HepG2 (cell line): ENCODE measurements at regions not wholly inside any gene's neighbourhood (a gene's known extent, or its start where the extent isn't known, plus 50 kb on each side); places are given as distances from the start of the nearest gene placed in this dataset.

Source experiments
- ATAC-seq: fragments of 200-7000 bp; cut with Tn5 transposase; 3 replicates; pipeline ENCODE4 v1.9.1; 2020; ENCODE audit warnings: mild to moderate bottlenecking, moderate library complexity
- BruUV-seq: library from RNA; stranded (reverse); fragments of 400-500 nt; replicated peaks from 2 replicates; lab custom pipeline; 2021; lab: Mats Ljungman, UMichigan
- CTCF ChIA-PET: fragments of 300-600 bp; formaldehyde crosslinking; extraction: SDS; loops from one replicate; lab custom pipeline; 2021; ENCODE audit warnings: low total read pairs, inconsistent platforms, low intra/inter-chr PET ratio; lab: Yijun Ruan, JAX
- POLR2A ChIA-PET: fragments of 350-600 bp; sonication (Branson Sonifier 250); formaldehyde crosslinking; loops from one replicate; lab custom pipeline; 2020; ENCODE audit warnings: antibody characterized with exemption, inconsistent platforms; lab: Yijun Ruan, JAX
- DNase-seq: peaks from one replicate; pipeline ENCODE4 v3.0.0-alpha.2; 2015; ENCODE audit warnings: low spot score
- FAIRE-seq: peaks from 3 replicates; lab custom pipeline; 2011; peaks lifted over from hg19 to GRCh38; lab: Jason Lieb, UNC
- H2AFZ ChIP-seq: one replicate; pipeline ENCODE4 v1.6.1; 2011; ENCODE audit warnings: low read length, inconsistent platforms
- H3K27ac ChIP-seq: fragments of 300-600 bp; 3 replicates; pipeline ENCODE4 v1.8.0; 2011; ENCODE audit warnings: mixed run types, mild to moderate bottlenecking, mixed read lengths, low read length, inconsistent platforms; ENCODE audit not compliant: insufficient read depth; ENCODE audit errors: extremely low read length
- H3K27me3 ChIP-seq, 2 experiments: fragments of 200-600 bp in 1 of 2; 2 replicates in 1 of 2; 3 replicates in 1 of 2; pipeline versions ENCODE4 v1.6.0 to v1.8.0; 2011; ENCODE audit warnings: low read length in 2 of 2, mild to moderate bottlenecking in 2 of 2, moderate library complexity in 2 of 2, inconsistent platforms in 1 of 2; ENCODE audit not compliant: insufficient read depth in 2 of 2, control insufficient read depth in 1 of 2
- H3K36me3 ChIP-seq, 2 experiments: fragments of 200-600 bp in 1 of 2; replicated peaks in 1 of 2; 2 replicates in 1 of 2; 3 replicates in 1 of 2; pipeline versions ENCODE4 v1.5.1 to v1.8.0; 2011; ENCODE audit warnings: low read length in 2 of 2, inconsistent platforms in 1 of 2; ENCODE audit not compliant: insufficient read depth in 2 of 2, control insufficient read depth in 1 of 2
- H3K4me1 ChIP-seq: 2 replicates; pipeline ENCODE4 v1.5.1; 2012; ENCODE audit warnings: low read length, inconsistent platforms; ENCODE audit not compliant: insufficient read depth
- H3K4me2 ChIP-seq: 2 replicates; pipeline ENCODE4 v1.6.0; 2011; ENCODE audit warnings: low read depth, low read length, inconsistent platforms
- H3K4me3 ChIP-seq, 3 experiments: fragments of 200-600 bp in 1 of 3; sonication (generic), shearing (Covaris generic) in 1 of 3; replicated peaks in 1 of 3; 2 replicates each; pipeline ENCODE4 v1.5.1; 2011 to 2016; ENCODE audit warnings: low read length in 3 of 3, inconsistent platforms in 2 of 3, low read depth in 2 of 3, mild to moderate bottlenecking in 2 of 3, control low read depth in 1 of 3, mixed read lengths in 1 of 3; ENCODE audit not compliant: insufficient read depth in 1 of 3
- H3K79me2 ChIP-seq: one replicate; pipeline ENCODE4 v1.6.1; 2011; ENCODE audit warnings: low read length, inconsistent platforms; ENCODE audit not compliant: insufficient read depth
- H3K9ac ChIP-seq: 2 replicates; pipeline ENCODE4 v1.6.0; 2011; ENCODE audit warnings: mild to moderate bottlenecking, low read depth, low read length, inconsistent platforms; ENCODE audit not compliant: insufficient read depth
- H3K9me3 ChIP-seq: 2 replicates; pipeline ENCODE4 v1.5.1; 2012; ENCODE audit warnings: mild to moderate bottlenecking, low read length
- H4K20me1 ChIP-seq: 2 replicates; pipeline ENCODE4 v1.6.0; 2011; ENCODE audit warnings: inconsistent platforms, mild to moderate bottlenecking, low read length, moderate library complexity; ENCODE audit not compliant: insufficient read depth
- CTCF ChIP-seq: sonication (generic); formaldehyde crosslinking; IDR thresholded peaks from 2 replicates; pipeline ENCODE4 v1.5.0; 2020; ENCODE audit warnings: mild to moderate bottlenecking, missing genetic modification reagents, moderate library complexity
- E2F2 ChIP-seq: sonication (generic); formaldehyde crosslinking; IDR thresholded peaks from 2 replicates; pipeline ENCODE4 v1.4.0; 2020; ENCODE audit warnings: missing genetic modification reagents, borderline replicate concordance
- GTF3A ChIP-seq: sonication (generic); formaldehyde crosslinking; conservative IDR thresholded peaks from 2 replicates; pipeline ENCODE4 v1.4.0; 2020; ENCODE audit warnings: mild to moderate bottlenecking, missing genetic modification reagents
- RFXAP ChIP-seq: sonication (generic); formaldehyde crosslinking; IDR thresholded peaks from 2 replicates; pipeline ENCODE4 v1.4.0; 2020; ENCODE audit warnings: missing genetic modification reagents, borderline replicate concordance
- YEATS4 ChIP-seq: sonication (generic); formaldehyde crosslinking; IDR thresholded peaks from 2 replicates; pipeline ENCODE4 v1.4.0; 2020; ENCODE audit warnings: missing genetic modification reagents, borderline replicate concordance
- ZNF256 ChIP-seq: sonication (generic); formaldehyde crosslinking; conservative IDR thresholded peaks from 2 replicates; pipeline ENCODE4 v1.4.0; 2020; ENCODE audit warnings: missing genetic modification reagents
- ZNF263 ChIP-seq: sonication (generic); formaldehyde crosslinking; IDR thresholded peaks from 2 replicates; pipeline ENCODE4 v1.4.0; 2020; ENCODE audit warnings: missing genetic modification reagents
- ZNF317 ChIP-seq: sonication (generic); formaldehyde crosslinking; IDR thresholded peaks from 2 replicates; pipeline ENCODE4 v1.5.0; 2020; ENCODE audit warnings: mild to moderate bottlenecking, missing genetic modification reagents
- ZNF563 ChIP-seq: sonication (generic); formaldehyde crosslinking; IDR thresholded peaks from 2 replicates; pipeline ENCODE4 v1.8.0; 2022; ENCODE audit warnings: mild to moderate bottlenecking, moderate library complexity, missing genetic modification reagents
- ZNF772 ChIP-seq: sonication (generic); formaldehyde crosslinking; IDR thresholded peaks from 2 replicates; pipeline ENCODE4 v1.5.0; 2020; ENCODE audit warnings: mild to moderate bottlenecking, missing genetic modification reagents
- ZNF792 ChIP-seq: IDR thresholded peaks from 2 replicates; pipeline ENCODE4 v1.6.1; 2016
- ZNF878 ChIP-seq: sonication (generic); formaldehyde crosslinking; IDR thresholded peaks from 2 replicates; pipeline ENCODE4 v1.8.1; 2023; ENCODE audit warnings: mild to moderate bottlenecking, missing genetic modification reagents, moderate library complexity
- ZSCAN30 ChIP-seq: sonication (generic); formaldehyde crosslinking; IDR thresholded peaks from 2 replicates; pipeline ENCODE4 v1.5.0; 2020; ENCODE audit warnings: mild to moderate bottlenecking, missing genetic modification reagents
- WGBS: methylation state at CpG from one replicate; pipeline ENCODE4 v1.1.6; 2017; ENCODE audit warnings: low lambda C conversion rate; 5-methylcytosine and 5-hydroxymethylcytosine counted together
- in situ Hi-C: cut with HindIII; loops from 2 replicates; pipeline ENCODE4 v1.10.0; 2017; ENCODE audit warnings: low pct_unique_long_range_greater_than_20kb; ENCODE audit not compliant: extremely low pct_ligation_motif_present
- intact Hi-C: fragments of 100-400 bp; cut with micrococcal nuclease; formaldehyde crosslinking; loops from one replicate; pipeline ENCODE4 v1.10.0; 2022; ENCODE audit not compliant: unreplicated experiment
- TF ChIP-seq, protein P1 (sequence below): sonication (generic); formaldehyde crosslinking; IDR thresholded peaks from 2 replicates; pipeline ENCODE4 v1.4.0; 2020; ENCODE audit warnings: missing genetic modification reagents, borderline replicate concordance

DNA sequence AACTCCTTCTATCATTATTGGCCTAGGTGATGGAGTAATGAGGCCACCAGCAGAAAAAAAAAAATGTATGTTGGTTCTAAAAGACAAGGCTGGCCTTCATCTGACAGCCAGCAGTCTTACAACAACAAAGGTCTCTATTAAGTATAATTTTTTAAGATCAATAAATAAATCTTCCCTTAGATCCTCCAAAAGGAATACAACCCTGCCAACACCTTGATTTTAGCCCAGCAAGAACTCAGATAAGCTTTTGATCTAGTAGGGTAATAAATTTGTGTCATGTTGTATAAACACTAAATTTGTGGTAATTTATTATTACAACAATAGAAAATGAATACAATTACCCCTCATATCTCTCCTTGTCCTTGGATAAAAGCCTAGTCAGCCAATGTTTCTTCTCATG is 633.2 kb upstream of the FAM174A start:
- Histone ChIP-seq H3K79me2 (no peaks in the 10 kb centered on the region), H3K27ac (no peak overlapping the region), H4K20me1 (no peaks in the 10 kb centered on the region), H3K27me3 (no peaks in the 10 kb centered on the region), H2AFZ (no peak overlapping the region), H3K36me3 (no peaks in the 10 kb centered on the region), H3K4me2 (no peak overlapping the region), H3K9ac (no peak overlapping the region), H3K4me3 (no peak overlapping the region), H3K9me3 (no peaks in the 10 kb centered on the region), H3K4me1 (no peaks in the 10 kb centered on the region)
- no peak for FAIRE-seq
- BruUV-seq, result no TSS peak
- CTCF ChIA-PET, result no interaction called here
- no peak for ATAC-seq
- TF ChIP-seq E2F2 (CRISPR knock-in tag) (no peak), GTF3A (CRISPR knock-in tag) (no peak), RFXAP (no peak), ZSCAN30 (no peak), CTCF (CRISPR knock-in tag) (no peak)
- DNase-seq, result no peak
- intact Hi-C loops, result no loop called here
- in situ Hi-C loops, result no loop called here
- POLR2A ChIA-PET, result no interaction called here

GRCh38 chr5:99900302-99900852 is 634.8 kb upstream of the FAM174A start:
- Histone ChIP-seq H3K9ac (no peak overlapping the region), H3K27ac (no peak overlapping the region), H3K36me3 (no peaks in the 10 kb centered on the region), H2AFZ (no peak overlapping the region), H4K20me1 (no peaks in the 10 kb centered on the region), H3K4me2 (no peak overlapping the region), H3K27me3 (no peaks in the 10 kb centered on the region), H3K79me2 (no peaks in the 10 kb centered on the region), H3K9me3 (no peaks in the 10 kb centered on the region), H3K4me1 (no peaks in the 10 kb centered on the region), H3K4me3 (no peak overlapping the region)
- intact Hi-C loops, result no loop called here
- no TSS peak for BruUV-seq
- WGBS, result 5% methylated on average over 1 of the region's 1 CpG
- ChIA-PET CTCF (no interaction called here), POLR2A (no interaction called here)
- no peak for FAIRE-seq
- DNase-seq, result no peak
- in situ Hi-C loops, result no loop called here
- ATAC-seq, result no peak
- TF ChIP-seq ZNF317 (CRISPR knock-in tag), result no peak
- TF ChIP-seq YEATS4 (CRISPR knock-in tag), result no peak
- TF ChIP-seq ZNF563 (CRISPR knock-in tag), result no peak
- no peak for TF ChIP-seq ZNF263 (CRISPR knock-in tag)
- TF ChIP-seq, protein P1, sequence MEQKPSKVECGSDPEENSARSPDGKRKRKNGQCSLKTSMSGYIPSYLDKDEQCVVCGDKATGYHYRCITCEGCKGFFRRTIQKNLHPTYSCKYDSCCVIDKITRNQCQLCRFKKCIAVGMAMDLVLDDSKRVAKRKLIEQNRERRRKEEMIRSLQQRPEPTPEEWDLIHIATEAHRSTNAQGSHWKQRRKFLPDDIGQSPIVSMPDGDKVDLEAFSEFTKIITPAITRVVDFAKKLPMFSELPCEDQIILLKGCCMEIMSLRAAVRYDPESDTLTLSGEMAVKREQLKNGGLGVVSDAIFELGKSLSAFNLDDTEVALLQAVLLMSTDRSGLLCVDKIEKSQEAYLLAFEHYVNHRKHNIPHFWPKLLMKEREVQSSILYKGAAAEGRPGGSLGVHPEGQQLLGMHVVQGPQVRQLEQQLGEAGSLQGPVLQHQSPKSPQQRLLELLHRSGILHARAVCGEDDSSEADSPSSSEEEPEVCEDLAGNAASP (CRISPR knock-in tag), result no peak
- no peak for TF ChIP-seq ZNF256 (CRISPR knock-in tag)
- no peak for TF ChIP-seq ZNF792 (CRISPR knock-in tag)
- no peak for TF ChIP-seq ZNF772 (CRISPR knock-in tag)
- no peak for TF ChIP-seq ZNF878
